ENCODE measurements at regions not wholly inside any gene's neighbourhood (a gene's known extent, or its start where the extent isn't known, plus 50 kb on each side); places are given as distances from the start of the nearest gene placed in this dataset.

- ATAC-seq (no peak), DNase-seq (ENCODE audit: low read depth, low spot score) (no peak)
- Histone ChIP-seq H3K9ac (ENCODE audit: low read length) (no peak overlapping the region), H4K20me1 (ENCODE audit: insufficient read depth) (no peaks in the 10 kb centered on the region), H3K4me3 (replicated peaks in 1 of 2; ENCODE audit: low read depth in 1 of 2, low read length in 2 of 2) (no peak overlapping the region), H3K9me3 (ENCODE audit: control insufficient read depth in 1 of 2, insufficient read depth in 1 of 2, low read depth in 1 of 2, low read length in 2 of 2) (no peaks in the 10 kb centered on the region), H3K4me2 (ENCODE audit: low read length) (no peak overlapping the region), H3K79me2 (ENCODE audit: insufficient read depth, low read length) (no peaks in the 10 kb centered on the region), H3K36me3 (ENCODE audit: control insufficient read depth in 1 of 2, insufficient read depth in 2 of 2, low read length in 2 of 2) (no peaks in the 10 kb centered on the region), H2AFZ (ENCODE audit: low read depth, low read length, poor library complexity, severe bottlenecking) (no peak overlapping the region), H3K27me3 (ENCODE audit: insufficient read depth, low read length) (no peaks in the 10 kb centered on the region), H3K4me1 (ENCODE audit: control insufficient read depth in 1 of 2, insufficient read depth in 2 of 2, low read length in 2 of 2) (no peaks in the 10 kb centered on the region), H3K9me2 (ENCODE audit: insufficient read depth) (no peaks in the 10 kb centered on the region), H3K27ac (ENCODE audit: low read depth, low read length) (no peak overlapping the region)
- no TSS peak for BruUV-seq (replicated peaks)
- ChIA-PET CTCF (no interaction called here), POLR2A (no interaction called here), RAD21 (ENCODE audit: low non-redundant PET in 1 of 2, low total read pairs in 2 of 2, uncharacterized antibody in 2 of 2, unreplicated experiment in 2 of 2) (no interaction called here)
- intact Hi-C loops (cut with micrococcal nuclease): no loop called here
- no peak for TF ChIP-seq TCF7L2 (IDR thresholded peaks at IDR 0.05; ENCODE audit: borderline replicate concordance, extremely low read depth, insufficient read depth, insufficient read length)
- TF ChIP-seq EZH2 (IDR thresholded peaks at IDR 0.05): no peak
- TF ChIP-seq CTCF (IDR thresholded peaks at IDR 0.05 in 2 of 3, conservative IDR thresholded peaks at IDR 0.05 in 1 of 3; ENCODE audit: borderline replicate concordance in 1 of 3, insufficient read depth in 1 of 3, low read depth in 2 of 3, low read length in 2 of 3): no peak
- TF ChIP-seq ELF1 (IDR thresholded peaks at IDR 0.05; ENCODE audit: borderline replicate concordance, low read depth): no peak
- no peak for TF ChIP-seq JUND (IDR thresholded peaks at IDR 0.05)
- TF ChIP-seq MAX (IDR thresholded peaks at IDR 0.05): no peak
- no peak for TF ChIP-seq EZH2phosphoT487 (IDR thresholded peaks at IDR 0.05; ENCODE audit: borderline replicate concordance)
- no peak for TF ChIP-seq POLR2A (IDR thresholded peaks at IDR 0.05; ENCODE audit: borderline replicate concordance, extremely low read depth, insufficient read depth, insufficient read length)
- TF ChIP-seq EGR1 (IDR thresholded peaks at IDR 0.05; ENCODE audit: low read depth): no peak
- TF ChIP-seq CBX3 (IDR thresholded peaks at IDR 0.05; ENCODE audit: low read depth): no peak
- no peak for TF ChIP-seq ZNF274 (IDR thresholded peaks at IDR 0.05; ENCODE audit: low read depth, low read length)
- TF ChIP-seq SP1 (IDR thresholded peaks at IDR 0.05; ENCODE audit: low read depth): no peak
- TF ChIP-seq SIN3A (IDR thresholded peaks at IDR 0.05; ENCODE audit: low read depth): no peak
- TF ChIP-seq CEBPB (IDR thresholded peaks at IDR 0.05; ENCODE audit: low read depth): no peak
- no peak for TF ChIP-seq POLR2AphosphoS5 (IDR thresholded peaks at IDR 0.05; ENCODE audit: low read depth, low read length)
- no peak for TF ChIP-seq ZFX (IDR thresholded peaks at IDR 0.05)
- no peak for TF ChIP-seq RAD21 (IDR thresholded peaks at IDR 0.05; ENCODE audit: low read depth)
- TF ChIP-seq YY1 (IDR thresholded peaks at IDR 0.05; ENCODE audit: extremely low read depth, insufficient replicate concordance, low read depth, low read length): no peak
- no peak for TF ChIP-seq ATF3 (IDR thresholded peaks at IDR 0.05)
These were observed 121.9 kb upstream of the STK32A start for GRCh38 chr5:147112899-147113298.
